Neural cell (in vitro differentiated cells): ENCODE measurements at regions not wholly inside any gene's neighbourhood (a gene's known extent, or its start where the extent isn't known, plus 50 kb on each side); places are given as distances from the start of the nearest gene placed in this dataset.

ENCODE experiments used
- EZH2 ChIP-seq: fragments of 200-600, 300-800 bp; shearing (Covaris generic), sonication (generic); IDR thresholded peaks from 2 replicates; pipeline ENCODE4 v1.6.1; 2014; ENCODE audit warnings: antibody characterized with exemption, low read length, borderline replicate concordance, mild to moderate bottlenecking; ENCODE audit not compliant: insufficient read depth, poor library complexity, severe bottlenecking
- MXI1 ChIP-seq: fragments of 450-650 bp; conservative IDR thresholded peaks from 2 replicates; pipeline ENCODE4 v1.6.1; 2014; ENCODE audit warnings: antibody characterized with exemption, mild to moderate bottlenecking; ENCODE audit not compliant: poor library complexity, severe bottlenecking
- TAF1 ChIP-seq: IDR thresholded peaks from 2 replicates; pipeline ENCODE4 v1.6.1; 2012; ENCODE audit warnings: low read depth
- TF ChIP-seq, protein P1 (sequence below): fragments of 450-650 bp; IDR thresholded peaks from 2 replicates; pipeline ENCODE4 v1.5.1; 2014; ENCODE audit warnings: antibody characterized with exemption, mild to moderate bottlenecking, moderate library complexity; ENCODE audit not compliant: poor library complexity, severe bottlenecking

DNA sequence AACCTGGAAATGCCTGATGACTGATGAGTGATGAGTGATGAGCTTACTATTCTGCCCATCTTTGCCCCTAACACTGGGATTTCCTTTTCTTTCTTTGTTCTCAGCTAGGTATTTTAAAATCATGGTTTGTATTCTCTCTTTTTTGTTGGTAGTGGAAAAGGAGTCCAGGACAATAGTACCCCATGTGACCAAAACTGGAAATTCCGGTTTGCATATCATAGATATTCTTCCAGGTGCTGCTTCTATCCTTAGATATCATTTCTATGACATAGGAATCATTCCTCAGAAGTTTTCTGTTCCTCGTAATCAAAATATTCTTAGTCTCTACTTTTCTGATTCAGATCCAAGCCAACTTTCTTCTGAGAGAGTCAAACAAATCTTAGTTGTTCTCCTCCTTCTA is 320.5 kb upstream of the TET2 start:
- no peak for TF ChIP-seq TAF1
- TF ChIP-seq, protein P1, sequence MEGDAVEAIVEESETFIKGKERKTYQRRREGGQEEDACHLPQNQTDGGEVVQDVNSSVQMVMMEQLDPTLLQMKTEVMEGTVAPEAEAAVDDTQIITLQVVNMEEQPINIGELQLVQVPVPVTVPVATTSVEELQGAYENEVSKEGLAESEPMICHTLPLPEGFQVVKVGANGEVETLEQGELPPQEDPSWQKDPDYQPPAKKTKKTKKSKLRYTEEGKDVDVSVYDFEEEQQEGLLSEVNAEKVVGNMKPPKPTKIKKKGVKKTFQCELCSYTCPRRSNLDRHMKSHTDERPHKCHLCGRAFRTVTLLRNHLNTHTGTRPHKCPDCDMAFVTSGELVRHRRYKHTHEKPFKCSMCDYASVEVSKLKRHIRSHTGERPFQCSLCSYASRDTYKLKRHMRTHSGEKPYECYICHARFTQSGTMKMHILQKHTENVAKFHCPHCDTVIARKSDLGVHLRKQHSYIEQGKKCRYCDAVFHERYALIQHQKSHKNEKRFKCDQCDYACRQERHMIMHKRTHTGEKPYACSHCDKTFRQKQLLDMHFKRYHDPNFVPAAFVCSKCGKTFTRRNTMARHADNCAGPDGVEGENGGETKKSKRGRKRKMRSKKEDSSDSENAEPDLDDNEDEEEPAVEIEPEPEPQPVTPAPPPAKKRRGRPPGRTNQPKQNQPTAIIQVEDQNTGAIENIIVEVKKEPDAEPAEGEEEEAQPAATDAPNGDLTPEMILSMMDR = no peak
- TF ChIP-seq EZH2 = no peak
- TF ChIP-seq MXI1 = no peak
